MM.1S (cell line): ENCODE measurements at regions not wholly inside any gene's neighbourhood (a gene's known extent, or its start where the extent isn't known, plus 50 kb on each side); places are given as distances from the start of the nearest gene placed in this dataset.

Source experiments
- DNase-seq: peaks from one replicate; pipeline ENCODE4 v3.0.0-alpha.2; 2015
- H2AFZ ChIP-seq: fragments of 300-600 bp; sonication (generic); 2 replicates; pipeline ENCODE4 v1.6.0; 2016; ENCODE audit warnings: antibody characterized with exemption, low read length
- H3F3A ChIP-seq: fragments of 300-600 bp; sonication (generic); 2 replicates; pipeline ENCODE4 v1.6.1; 2016; ENCODE audit warnings: mild to moderate bottlenecking, antibody characterized with exemption, low read length, moderate library complexity, mixed read lengths; ENCODE audit not compliant: insufficient read depth
- H3K27ac ChIP-seq: fragments of 300-600 bp; sonication (generic); 2 replicates; pipeline ENCODE4 v1.5.1; 2016; ENCODE audit warnings: mild to moderate bottlenecking, low read length
- H3K27me3 ChIP-seq: fragments of 300-600 bp; sonication (generic); replicated peaks from 2 replicates; pipeline ENCODE4 v1.6.0; 2016; ENCODE audit warnings: low read length; ENCODE audit not compliant: insufficient read depth
- H3K36me3 ChIP-seq: fragments of 300-600 bp; sonication (generic); replicated peaks from 2 replicates; pipeline ENCODE4 v1.6.1; 2016; ENCODE audit warnings: mild to moderate bottlenecking, low read length, mixed read lengths; ENCODE audit not compliant: insufficient read depth
- H3K4me1 ChIP-seq: fragments of 300-600 bp; sonication (generic); 2 replicates; pipeline ENCODE4 v1.6.1; 2016; ENCODE audit warnings: low read length, mixed read lengths
- H3K4me2 ChIP-seq: fragments of 300-600 bp; sonication (generic); 2 replicates; pipeline ENCODE4 v1.6.0; 2016; ENCODE audit warnings: low read depth, low read length
- H3K4me3 ChIP-seq: fragments of 300-600 bp; sonication (generic); 2 replicates; pipeline ENCODE4 v1.5.1; 2016; ENCODE audit warnings: low read length, mixed read lengths
- H3K79me2 ChIP-seq: fragments of 300-600 bp; sonication (generic); 2 replicates; pipeline ENCODE4 v1.6.1; 2016; ENCODE audit warnings: mixed run types, low read length, mixed read lengths
- H3K9ac ChIP-seq: fragments of 300-600 bp; sonication (generic); 2 replicates; pipeline ENCODE4 v1.6.1; 2016; ENCODE audit warnings: low read length, mixed read lengths
- H3K9me2 ChIP-seq: fragments of 300-600 bp; sonication (generic); replicated peaks from 2 replicates; pipeline ENCODE4 v1.6.1; 2016; ENCODE audit warnings: mild to moderate bottlenecking, low read length, mixed read lengths; ENCODE audit not compliant: insufficient read depth
- H3K9me3 ChIP-seq: fragments of 300-600 bp; sonication (generic); replicated peaks from 2 replicates; pipeline ENCODE4 v1.6.1; 2016; ENCODE audit warnings: mild to moderate bottlenecking, low read length, mixed read lengths; ENCODE audit not compliant: insufficient read depth
- H4K20me1 ChIP-seq: fragments of 300-600 bp; sonication (generic); 2 replicates; pipeline ENCODE4 v1.6.1; 2016; ENCODE audit warnings: mild to moderate bottlenecking, low read length, moderate library complexity, mixed read lengths; ENCODE audit not compliant: insufficient read depth
- CTCF ChIP-seq: fragments of 300-600 bp; sonication (generic); IDR thresholded peaks from 2 replicates; pipeline ENCODE4 v1.5.1; 2016; ENCODE audit warnings: antibody characterized with exemption, low read length, mixed read lengths
- EZH2 ChIP-seq: fragments of 300-600 bp; sonication (generic); optimal IDR thresholded peaks from 2 replicates; pipeline ENCODE3; 2017; ENCODE audit warnings: low read depth, mild to moderate bottlenecking, antibody characterized with exemption, low read length, mixed read lengths
- EZH2phosphoT487 ChIP-seq: fragments of 300-600 bp; sonication (generic); IDR thresholded peaks from 2 replicates; pipeline ENCODE4 v1.6.1; 2018; ENCODE audit warnings: antibody characterized with exemption, low read length

- H3K36me3 ChIP-seq, result no peaks in the 10 kb centered on the region
- no peak overlapping the region for H3K4me3 ChIP-seq
- H3K27me3 ChIP-seq, result no peaks in the 10 kb centered on the region
- H3K27ac ChIP-seq, result no peak overlapping the region
- H3K9ac ChIP-seq, result no peak overlapping the region
- no peak overlapping the region for H2AFZ ChIP-seq
- H3K9me2 ChIP-seq, result no peaks in the 10 kb centered on the region
- no peak for DNase-seq
- TF ChIP-seq EZH2, result no peak
- no peak for TF ChIP-seq EZH2phosphoT487
- TF ChIP-seq CTCF, result no peak
- H3K4me1 ChIP-seq, result no peaks in the 10 kb centered on the region
- H3K9me3 ChIP-seq, result no peaks in the 10 kb centered on the region
- no peak overlapping the region for H3K4me2 ChIP-seq
- H3K79me2 ChIP-seq, result no peaks in the 10 kb centered on the region
- H4K20me1 ChIP-seq, result no peaks in the 10 kb centered on the region
- H3F3A ChIP-seq, result no peaks in the 10 kb centered on the region
Measured at GRCh38 chr6:147637620-147638195, 129.2 kb downstream of the SAMD5 start.

DNA sequence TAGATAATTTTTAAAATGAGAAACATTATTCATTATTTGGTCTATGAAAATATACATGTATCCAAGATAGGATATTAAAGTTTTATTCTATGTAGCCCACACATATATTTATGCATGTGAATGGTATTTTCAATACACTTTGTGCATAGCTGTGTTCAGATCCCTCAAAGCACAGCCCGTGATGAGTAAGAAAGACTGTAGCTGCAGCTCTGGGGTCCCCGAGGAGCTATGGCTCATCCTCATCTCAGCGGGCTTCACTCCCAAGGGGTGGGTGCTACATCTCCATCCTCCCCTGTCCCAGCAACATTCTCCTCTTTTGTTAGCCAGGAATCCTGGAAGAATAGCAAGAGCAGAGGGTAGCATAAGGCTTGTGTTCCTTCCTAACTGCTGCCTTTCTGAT is 130.8 kb downstream of the SAMD5 start:
- no peaks in the 10 kb centered on the region for H3K9me3 ChIP-seq
- H3K4me2 ChIP-seq, result no peak overlapping the region
- H3K4me3 ChIP-seq, result no peak overlapping the region
- no peaks in the 10 kb centered on the region for H3K79me2 ChIP-seq
- DNase-seq, result no peak
- H3K9me2 ChIP-seq, result no peaks in the 10 kb centered on the region
- no peak overlapping the region for H2AFZ ChIP-seq
- no peak overlapping the region for H3K9ac ChIP-seq
- H3F3A ChIP-seq, result no peaks in the 10 kb centered on the region
- TF ChIP-seq EZH2, result no peak
- TF ChIP-seq EZH2phosphoT487, result no peak
- no peak for TF ChIP-seq CTCF
- no peaks in the 10 kb centered on the region for H4K20me1 ChIP-seq
- no peak overlapping the region for H3K27ac ChIP-seq
- no peaks in the 10 kb centered on the region for H3K27me3 ChIP-seq
- H3K36me3 ChIP-seq, result no peaks in the 10 kb centered on the region
- H3K4me1 ChIP-seq, result no peaks in the 10 kb centered on the region

- no peaks in the 10 kb centered on the region for H3K9me3 ChIP-seq
- no peak overlapping the region for H3K4me2 ChIP-seq
- no peaks in the 10 kb centered on the region for H3K36me3 ChIP-seq
- no peaks in the 10 kb centered on the region for H3K4me1 ChIP-seq
- H3F3A ChIP-seq, result no peaks in the 10 kb centered on the region
- no peak for DNase-seq
- H3K79me2 ChIP-seq, result no peaks in the 10 kb centered on the region
- no peak overlapping the region for H3K27ac ChIP-seq
- H4K20me1 ChIP-seq, result no peaks in the 10 kb centered on the region
- no peak overlapping the region for H3K4me3 ChIP-seq
- TF ChIP-seq CTCF, result no peak
- no peak for TF ChIP-seq EZH2phosphoT487
- no peak for TF ChIP-seq EZH2
- no peaks in the 10 kb centered on the region for H3K9me2 ChIP-seq
- no peak overlapping the region for H3K9ac ChIP-seq
- no peak overlapping the region for H2AFZ ChIP-seq
- H3K27me3 ChIP-seq, result no peaks in the 10 kb centered on the region
Measured at GRCh38 chr6:147640606-147641005, 132.1 kb downstream of the SAMD5 start.
